Loucy (cell line): ENCODE measurements at regions not wholly inside any gene's neighbourhood (a gene's known extent, or its start where the extent isn't known, plus 50 kb on each side); places are given as distances from the start of the nearest gene placed in this dataset.

Experiments
- H2AFZ ChIP-seq: fragments of 200-600 bp; sonication (generic); 2 replicates; pipeline ENCODE4 v1.6.0; 2016; ENCODE audit warnings: antibody characterized with exemption, mild to moderate bottlenecking, low read length, moderate library complexity
- H3F3A ChIP-seq: fragments of 200-600 bp; 2 replicates; pipeline ENCODE4 v1.6.0; 2016; ENCODE audit warnings: antibody characterized with exemption, low read depth, mild to moderate bottlenecking
- H3K27me3 ChIP-seq: fragments of 200-600 bp; sonication (generic); 2 replicates; pipeline ENCODE4 v1.6.1; 2014; ENCODE audit warnings: low read length, mild to moderate bottlenecking; ENCODE audit not compliant: insufficient read depth, poor library complexity, severe bottlenecking
- H3K36me3 ChIP-seq: fragments of 200-600 bp; sonication (generic); 2 replicates; pipeline ENCODE4 v1.6.1; 2016; ENCODE audit warnings: low read length; ENCODE audit not compliant: insufficient read depth
- H3K4me1 ChIP-seq: fragments of 200-600 bp; sonication (generic); 2 replicates; pipeline ENCODE4 v1.5.1; 2014; ENCODE audit warnings: low read length, mild to moderate bottlenecking; ENCODE audit not compliant: insufficient read depth, poor library complexity, severe bottlenecking
- H3K4me2 ChIP-seq: fragments of 200-600 bp; sonication (generic); 2 replicates; pipeline ENCODE4 v1.6.0; 2014; ENCODE audit warnings: antibody characterized with exemption, low read length, low read depth, mild to moderate bottlenecking; ENCODE audit not compliant: poor library complexity, severe bottlenecking
- H3K4me3 ChIP-seq: fragments of 200-600 bp; sonication (generic); 2 replicates; pipeline ENCODE4 v1.5.1; 2014; ENCODE audit warnings: low read length, mild to moderate bottlenecking, mixed read lengths; ENCODE audit not compliant: poor library complexity, severe bottlenecking
- H3K79me2 ChIP-seq: fragments of 200-600 bp; sonication (generic); 2 replicates; pipeline ENCODE4 v1.6.1; 2014; ENCODE audit warnings: low read length; ENCODE audit not compliant: insufficient read depth
- H3K9ac ChIP-seq: fragments of 200-600 bp; sonication (generic); 2 replicates; pipeline ENCODE4 v1.6.0; 2014; ENCODE audit warnings: mild to moderate bottlenecking, low read depth, low read length, moderate library complexity; ENCODE audit not compliant: poor library complexity, severe bottlenecking
- H3K9me2 ChIP-seq: fragments of 200-600 bp; sonication (generic); replicated peaks from 2 replicates; pipeline ENCODE4 v1.6.1; 2016; ENCODE audit warnings: low read depth, low read length, mixed read lengths
- H3K9me3 ChIP-seq: fragments of 200-600 bp; sonication (generic); 2 replicates; pipeline ENCODE4 v1.6.1; 2014; ENCODE audit warnings: mild to moderate bottlenecking, antibody characterized with exemption, low read length, low read depth; ENCODE audit not compliant: insufficient read depth
- H4K20me1 ChIP-seq: fragments of 200-600 bp; sonication (generic); 2 replicates; pipeline ENCODE4 v1.6.0; 2014; ENCODE audit warnings: antibody characterized with exemption, low read length, mild to moderate bottlenecking; ENCODE audit not compliant: insufficient read depth, poor library complexity, severe bottlenecking
- EZH2phosphoT487 ChIP-seq: fragments of 200-600 bp; IDR thresholded peaks from 2 replicates; pipeline ENCODE4 v1.6.1; 2018; ENCODE audit warnings: antibody characterized with exemption, mild to moderate bottlenecking, moderate library complexity, borderline replicate concordance
- TF ChIP-seq, protein P1 (sequence below): fragments of 200-600 bp; sonication (generic); conservative IDR thresholded peaks from 2 replicates; pipeline ENCODE4 v1.5.1; 2014; ENCODE audit warnings: mild to moderate bottlenecking, antibody characterized with exemption, low read length

DNA sequence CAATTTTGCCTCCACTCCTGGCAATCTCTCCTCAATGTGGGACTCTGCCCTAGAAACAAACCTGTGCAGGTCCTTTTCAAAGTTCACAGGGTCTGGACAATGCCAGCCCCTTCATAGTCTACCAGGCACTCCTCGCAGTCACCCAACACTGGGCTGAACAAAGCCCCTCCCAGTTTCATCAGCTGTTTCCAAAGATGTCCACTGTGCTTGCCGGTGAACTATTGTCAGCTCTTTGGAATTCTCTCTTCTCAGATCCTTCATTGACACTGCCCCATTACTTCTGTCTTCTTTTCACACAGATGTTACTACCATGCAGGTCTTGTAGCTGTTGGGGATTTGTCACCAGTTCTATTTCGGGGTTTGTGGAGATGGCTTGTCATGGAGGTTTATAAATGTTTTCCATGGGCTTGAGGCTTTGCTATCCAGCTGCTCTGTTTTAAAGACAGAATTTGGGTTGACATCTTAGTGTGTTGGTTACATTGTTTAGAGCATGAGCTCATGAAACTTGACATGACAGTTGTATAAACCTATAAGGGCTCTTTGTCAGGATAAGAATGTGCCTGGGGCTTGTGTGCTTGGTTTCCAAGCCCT, 77.3 kb upstream of the DHRS4 start:
- Histone ChIP-seq H3K9ac (no peak overlapping the region), H3K4me1 (no peaks in the 10 kb centered on the region), H3K4me2 (no peak overlapping the region), H3K79me2 (no peaks in the 10 kb centered on the region), H3K27me3 (no peaks in the 10 kb centered on the region), H4K20me1 (no peaks in the 10 kb centered on the region), H2AFZ (no peak overlapping the region), H3K4me3 (no peak overlapping the region), H3K9me2 (no peaks in the 10 kb centered on the region), H3K36me3 (no peaks in the 10 kb centered on the region), H3F3A (no peaks in the 10 kb centered on the region), H3K9me3 (no peaks in the 10 kb centered on the region)
- TF ChIP-seq, protein P1, sequence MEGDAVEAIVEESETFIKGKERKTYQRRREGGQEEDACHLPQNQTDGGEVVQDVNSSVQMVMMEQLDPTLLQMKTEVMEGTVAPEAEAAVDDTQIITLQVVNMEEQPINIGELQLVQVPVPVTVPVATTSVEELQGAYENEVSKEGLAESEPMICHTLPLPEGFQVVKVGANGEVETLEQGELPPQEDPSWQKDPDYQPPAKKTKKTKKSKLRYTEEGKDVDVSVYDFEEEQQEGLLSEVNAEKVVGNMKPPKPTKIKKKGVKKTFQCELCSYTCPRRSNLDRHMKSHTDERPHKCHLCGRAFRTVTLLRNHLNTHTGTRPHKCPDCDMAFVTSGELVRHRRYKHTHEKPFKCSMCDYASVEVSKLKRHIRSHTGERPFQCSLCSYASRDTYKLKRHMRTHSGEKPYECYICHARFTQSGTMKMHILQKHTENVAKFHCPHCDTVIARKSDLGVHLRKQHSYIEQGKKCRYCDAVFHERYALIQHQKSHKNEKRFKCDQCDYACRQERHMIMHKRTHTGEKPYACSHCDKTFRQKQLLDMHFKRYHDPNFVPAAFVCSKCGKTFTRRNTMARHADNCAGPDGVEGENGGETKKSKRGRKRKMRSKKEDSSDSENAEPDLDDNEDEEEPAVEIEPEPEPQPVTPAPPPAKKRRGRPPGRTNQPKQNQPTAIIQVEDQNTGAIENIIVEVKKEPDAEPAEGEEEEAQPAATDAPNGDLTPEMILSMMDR = no peak
- TF ChIP-seq EZH2phosphoT487 = no peak

DNA sequence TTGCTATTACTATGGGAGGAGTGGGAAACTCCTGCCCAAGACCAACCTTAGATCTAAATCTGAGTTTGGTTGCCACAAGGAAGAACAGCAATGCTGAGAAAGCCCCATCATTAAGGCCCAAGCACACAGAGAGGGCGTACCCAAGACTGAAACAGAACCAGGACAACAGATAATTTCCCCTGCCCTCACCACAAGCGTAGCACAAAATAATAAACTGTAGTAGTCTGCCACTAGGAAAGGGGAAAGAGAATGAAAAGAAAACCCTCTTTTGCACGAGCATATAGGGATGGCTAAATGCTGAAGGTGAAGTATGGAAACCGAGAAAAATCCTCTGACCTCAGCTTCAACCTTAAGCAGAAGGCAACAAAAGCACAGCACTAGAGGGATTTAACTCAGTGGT, 76.5 kb upstream of the DHRS4 start:
- TF ChIP-seq, protein P1 = no peak
- TF ChIP-seq EZH2phosphoT487 = no peak
- Histone ChIP-seq H3K27me3 (no peaks in the 10 kb centered on the region), H3K4me3 (no peak overlapping the region), H3K4me2 (no peak overlapping the region), H3K9me2 (no peaks in the 10 kb centered on the region), H3F3A (no peaks in the 10 kb centered on the region), H3K9me3 (no peaks in the 10 kb centered on the region), H3K36me3 (no peaks in the 10 kb centered on the region), H3K79me2 (no peaks in the 10 kb centered on the region), H3K4me1 (no peaks in the 10 kb centered on the region), H4K20me1 (no peaks in the 10 kb centered on the region), H3K9ac (no peak overlapping the region), H2AFZ (no peak overlapping the region)

DNA sequence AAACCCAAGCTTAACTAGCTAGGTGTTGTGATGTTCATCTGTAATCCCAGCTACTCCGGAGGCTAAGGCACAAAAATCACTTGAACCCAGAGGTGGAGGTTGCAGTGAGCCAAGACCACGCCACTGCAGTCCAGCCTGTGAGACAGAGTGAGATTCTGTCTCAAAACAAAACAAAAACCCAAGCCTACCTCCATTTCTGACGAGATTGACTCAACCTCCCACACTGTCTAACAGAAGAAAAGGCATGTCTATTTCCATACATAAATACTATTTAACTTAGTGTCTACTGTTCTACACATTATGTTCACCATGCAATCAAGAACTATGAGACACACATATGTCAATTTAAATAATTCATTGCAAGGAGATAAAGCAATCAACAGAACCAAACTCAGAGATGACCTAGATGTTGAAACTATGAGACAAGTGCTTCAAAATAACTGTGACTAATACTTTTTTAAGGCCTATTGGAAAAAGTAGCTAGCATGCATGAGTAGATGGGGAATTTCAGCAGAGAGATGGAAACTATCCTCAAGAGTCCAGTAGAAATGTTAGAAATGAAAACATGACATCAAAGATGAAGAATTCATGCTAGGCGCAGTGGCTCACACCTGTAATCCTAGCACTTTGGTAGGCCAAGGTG, 75.9 kb upstream of the DHRS4 start:
- Histone ChIP-seq H4K20me1 (no peaks in the 10 kb centered on the region), H3K27me3 (no peaks in the 10 kb centered on the region), H2AFZ (no peak overlapping the region), H3K4me1 (no peaks in the 10 kb centered on the region), H3K4me3 (no peak overlapping the region), H3K4me2 (no peak overlapping the region), H3K79me2 (no peaks in the 10 kb centered on the region), H3K9me2 (no peaks in the 10 kb centered on the region), H3K9ac (no peak overlapping the region), H3F3A (no peaks in the 10 kb centered on the region), H3K36me3 (no peaks in the 10 kb centered on the region), H3K9me3 (no peaks in the 10 kb centered on the region)
- TF ChIP-seq EZH2phosphoT487 = no peak

DNA sequence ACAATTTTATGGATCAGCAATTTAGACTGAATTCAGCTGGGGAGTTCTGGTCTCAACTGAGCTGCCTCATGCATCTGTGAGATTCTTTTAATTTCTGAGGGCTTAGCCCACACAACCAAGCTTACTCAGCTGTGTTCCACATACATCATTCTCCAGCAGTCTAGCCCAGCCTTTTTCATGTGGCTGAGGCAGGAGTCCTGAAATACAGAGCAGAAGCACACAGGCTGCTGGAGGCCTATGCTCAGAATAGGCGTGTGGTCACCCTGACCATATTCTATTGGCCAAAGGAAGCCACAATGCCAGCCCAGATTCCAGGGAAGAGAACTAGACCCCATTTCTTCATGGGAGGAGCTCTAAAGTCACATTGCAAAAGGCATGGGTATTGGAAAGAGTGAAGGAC, 72.3 kb upstream of the DHRS4 start:
- Histone ChIP-seq H4K20me1 (no peaks in the 10 kb centered on the region), H3K4me2 (no peak overlapping the region), H3K79me2 (no peaks in the 10 kb centered on the region), H3K9ac (no peak overlapping the region), H3F3A (no peaks in the 10 kb centered on the region), H3K27me3 (no peaks in the 10 kb centered on the region), H3K9me2 (no peaks in the 10 kb centered on the region), H3K36me3 (no peaks in the 10 kb centered on the region), H3K4me1 (no peaks in the 10 kb centered on the region), H3K4me3 (no peak overlapping the region), H2AFZ (no peak overlapping the region), H3K9me3 (no peaks in the 10 kb centered on the region)
- no peak for TF ChIP-seq EZH2phosphoT487
- TF ChIP-seq, protein P1 = no peak
